A673 (cell line): ENCODE measurements at regions not wholly inside any gene's neighbourhood (a gene's known extent, or its start where the extent isn't known, plus 50 kb on each side); places are given as distances from the start of the nearest gene placed in this dataset.

Experiments used
- BruUV-seq: library from RNA; stranded (reverse); fragments of 400-500 nt; replicated peaks from 2 replicates; lab custom pipeline; 2021; lab: Mats Ljungman, UMichigan
- CTCF ChIA-PET: fragments of 300-600 bp; sonication (Branson Sonifier 250); formaldehyde crosslinking; loops from one replicate; lab custom pipeline; 2022; ENCODE audit warnings: antibody characterized with exemption; lab: Charles Lee
- POLR2A ChIA-PET: fragments of 300-600 bp; sonication (Branson Sonifier 250); formaldehyde crosslinking; loops from one replicate; lab custom pipeline; 2022; ENCODE audit warnings: antibody characterized with exemption; ENCODE audit not compliant: low non-redundant PET; lab: Charles Lee
- DNase-seq: peaks from one replicate; pipeline ENCODE4 v3.0.0-alpha.2; 2015; ENCODE audit warnings: low spot score
- H3K27ac ChIP-seq: fragments of 200-600 bp; sonication (generic); 2 replicates; pipeline ENCODE4 v1.5.1; 2016; ENCODE audit warnings: mixed run types, low read depth, mild to moderate bottlenecking, mixed read lengths, antibody characterized with exemption, low read length; ENCODE audit not compliant: poor library complexity, severe bottlenecking
- H3K27me3 ChIP-seq: fragments of 200-600 bp; sonication (generic); replicated peaks from 2 replicates; pipeline ENCODE4 v1.6.1; 2017; ENCODE audit warnings: mixed run types, low read depth, mild to moderate bottlenecking, mixed read lengths, antibody characterized with exemption, low read length; ENCODE audit not compliant: insufficient read depth, poor library complexity
- H3K36me3 ChIP-seq: fragments of 200-600 bp; sonication (generic); 2 replicates; pipeline ENCODE4 v1.6.1; 2016; ENCODE audit warnings: mixed run types, mild to moderate bottlenecking, mixed read lengths, antibody characterized with exemption, low read length; ENCODE audit not compliant: insufficient read depth, poor library complexity, severe bottlenecking
- H3K4me1 ChIP-seq: fragments of 200-600 bp; sonication (generic); 2 replicates; pipeline ENCODE4 v1.6.1; 2017; ENCODE audit warnings: mixed run types, mild to moderate bottlenecking, mixed read lengths, antibody characterized with exemption, low read length; ENCODE audit not compliant: insufficient read depth, poor library complexity, severe bottlenecking
- H3K4me3 ChIP-seq: fragments of 200-600 bp; sonication (generic); 2 replicates; pipeline ENCODE4 v1.5.1; 2016; ENCODE audit warnings: low read depth, mixed run types, mild to moderate bottlenecking, mixed read lengths, low read length; ENCODE audit not compliant: poor library complexity, severe bottlenecking
- H3K9me3 ChIP-seq: fragments of 200-600 bp; sonication (generic); 2 replicates; pipeline ENCODE4 v1.6.1; 2016; ENCODE audit warnings: mixed run types, low read depth, mild to moderate bottlenecking, mixed read lengths, antibody characterized with exemption, low read length; ENCODE audit not compliant: poor library complexity, severe bottlenecking
- CTCF ChIP-seq: fragments of 300-800, 200-600 bp; sonication (generic); conservative IDR thresholded peaks from 2 replicates; pipeline ENCODE4 v1.5.1; 2017; ENCODE audit warnings: low read depth, mild to moderate bottlenecking, antibody characterized with exemption, low read length, moderate library complexity, mixed read lengths
- EZH2 ChIP-seq: fragments of 200-600 bp; sonication (generic); IDR thresholded peaks from 2 replicates; pipeline ENCODE4 v1.6.1; 2017; ENCODE audit warnings: borderline replicate concordance, low read depth, mild to moderate bottlenecking, mixed read lengths, antibody characterized with exemption, low read length; ENCODE audit not compliant: poor library complexity, severe bottlenecking
- intact Hi-C: fragments of 100-400 bp; cut with micrococcal nuclease; formaldehyde crosslinking; loops from one replicate; pipeline ENCODE4 v1.10.0; 2022; ENCODE audit not compliant: unreplicated experiment

DNA sequence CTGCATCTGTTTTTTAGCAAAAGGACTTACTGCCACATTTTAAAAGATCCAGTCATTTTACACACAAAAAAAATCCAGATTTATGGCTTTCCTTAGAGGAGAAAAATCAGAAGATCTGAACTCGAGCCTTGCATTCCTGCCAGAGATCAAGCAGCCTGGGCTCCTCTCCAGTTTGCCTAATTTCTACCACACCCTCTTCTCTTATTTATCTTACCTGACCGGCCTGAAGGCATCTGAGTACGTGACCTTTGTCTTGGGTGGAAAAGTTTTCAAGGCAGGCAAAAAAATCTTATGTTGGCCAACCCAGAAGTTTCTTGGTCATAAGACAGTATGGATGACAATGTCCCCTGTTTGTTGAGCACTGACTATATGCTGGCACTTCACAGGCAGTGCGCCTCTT is 60.3 kb downstream of the CHRD start:
- CTCF ChIA-PET = no interaction called here
- Histone ChIP-seq H3K4me1 (no peaks in the 10 kb centered on the region), H3K4me3 (no peak overlapping the region), H3K27ac (no peak overlapping the region), H3K36me3 (no peaks in the 10 kb centered on the region), H3K27me3 (peaks cover 3% of the 10 kb centered on the region), H3K9me3 (no peaks in the 10 kb centered on the region)
- BruUV-seq = no TSS peak
- POLR2A ChIA-PET = no interaction called here
- no peak for DNase-seq
- intact Hi-C loops = no loop called here
- TF ChIP-seq EZH2 (no peak), CTCF (no peak)

DNA sequence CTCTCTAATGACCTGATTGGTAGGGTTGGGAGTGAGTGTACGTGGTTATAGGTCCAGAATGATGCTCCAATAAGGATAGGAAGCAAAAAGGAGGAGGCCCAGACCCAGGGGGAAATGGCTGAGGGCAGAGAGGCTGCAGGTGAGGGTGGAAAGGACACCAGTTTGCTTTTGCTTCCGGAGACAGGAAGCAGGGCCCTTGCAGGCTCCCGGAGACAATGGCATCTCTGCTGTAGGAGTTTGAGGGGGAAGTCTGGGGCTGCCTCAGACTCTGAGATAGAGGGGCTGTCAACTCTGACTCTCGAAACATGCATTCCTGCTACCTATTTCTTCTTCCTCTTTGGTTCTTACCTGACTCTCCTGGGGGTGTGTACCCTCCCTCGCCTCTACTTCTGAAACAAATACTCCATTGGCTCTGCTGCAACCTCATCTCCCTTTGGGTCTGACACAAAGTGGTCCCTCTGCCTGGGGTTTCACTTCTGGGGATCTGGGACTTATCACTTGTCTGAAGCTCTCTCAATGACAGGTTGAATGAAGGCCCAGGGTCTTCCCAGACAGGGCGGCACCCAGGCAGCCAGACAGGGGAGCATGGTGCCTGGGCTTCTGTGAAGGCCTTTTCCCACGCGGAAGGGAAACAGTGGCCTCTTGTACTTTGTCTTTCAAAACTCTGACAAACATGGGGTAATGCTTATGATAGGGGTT is 61.5 kb downstream of the CHRD start:
- POLR2A ChIA-PET = no interaction called here
- CTCF ChIA-PET = no interaction called here
- Histone ChIP-seq H3K4me1 (no peaks in the 10 kb centered on the region), H3K27me3 (peaks cover 3% of the 10 kb centered on the region), H3K9me3 (no peaks in the 10 kb centered on the region), H3K4me3 (no peak overlapping the region), H3K36me3 (no peaks in the 10 kb centered on the region), H3K27ac (no peak overlapping the region)
- BruUV-seq = no TSS peak
- intact Hi-C loops = no loop called here
- TF ChIP-seq EZH2 (no peak), CTCF (no peak)
- no peak for DNase-seq

DNA sequence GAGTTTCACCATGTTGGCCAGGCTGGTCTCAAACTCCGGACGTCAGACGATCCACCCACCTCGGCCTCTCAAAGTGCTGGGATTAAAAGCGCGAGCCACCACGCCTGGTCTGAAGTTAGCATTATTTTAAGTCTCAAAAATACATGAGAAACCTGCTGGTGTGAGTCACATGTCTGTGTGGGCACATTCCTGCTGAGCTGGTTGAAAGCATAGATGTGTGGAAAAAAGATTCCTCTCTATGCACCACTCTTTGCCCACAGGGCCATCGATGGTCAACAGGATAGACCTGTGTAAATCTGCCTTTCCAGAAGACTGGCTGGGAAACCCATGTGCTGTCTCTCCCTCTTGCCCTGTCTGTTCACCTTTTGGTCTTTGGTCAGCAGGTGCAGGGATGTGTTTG is 63.5 kb downstream of the CHRD start:
- no TSS peak for BruUV-seq
- POLR2A ChIA-PET = no interaction called here

More for the DNA sequence above, 63.5 kb downstream of the CHRD start:
- no peak for DNase-seq
- no peaks in the 10 kb centered on the region for H3K9me3 ChIP-seq
- CTCF ChIA-PET = interaction anchor here (0.6 kb wide), 1 partner anchor 33 kb away, joined by 13 read pairs; no protein-coding TSS in a partner anchor
- no peak overlapping the region for H3K27ac ChIP-seq
- H3K4me1 ChIP-seq = no peaks in the 10 kb centered on the region
- TF ChIP-seq EZH2 (no peak), CTCF (no peak)
- no peak overlapping the region for H3K4me3 ChIP-seq
- peaks cover 3% of the 10 kb centered on the region for H3K27me3 ChIP-seq
- intact Hi-C loops = no loop called here
- no peaks in the 10 kb centered on the region for H3K36me3 ChIP-seq
